ENCODE measurements at regions not wholly inside any gene's neighbourhood (a gene's known extent, or its start where the extent isn't known, plus 50 kb on each side); places are given as distances from the start of the nearest gene placed in this dataset.

- TF ChIP-seq ZNF668 (CRISPR knock-in tag; IDR thresholded peaks at IDR 0.05) = no peak
- TF ChIP-seq PTTG1 (tag; IDR thresholded peaks at IDR 0.05; ENCODE audit: low read depth) = no peak
- TF ChIP-seq ZNF57 (CRISPR knock-in tag; IDR thresholded peaks at IDR 0.05) = no peak
- TF ChIP-seq KDM1A (IDR thresholded peaks at IDR 0.05) = peak in 1 of 2 experiments; percentile 32; a peak in 1 of 4 replicates
- peak; percentile 70; the same call in 1 of the 2 replicates for TF ChIP-seq BMI1 (IDR thresholded peaks at IDR 0.05; ENCODE audit: low read length)
- TF ChIP-seq FOXK2 (conservative IDR thresholded peaks at IDR 0.05 in 1 of 2, IDR thresholded peaks at IDR 0.05 in 1 of 2; ENCODE audit: low read depth in 2 of 2) = no peak
- TF ChIP-seq SOX6 (IDR thresholded peaks at IDR 0.05) = no peak
- TF ChIP-seq FOXA3 (CRISPR knock-in tag; conservative IDR thresholded peaks at IDR 0.05 in 1 of 2, IDR thresholded peaks at IDR 0.05 in 1 of 2) = no peak
- TF ChIP-seq MEIS2 (IDR thresholded peaks at IDR 0.05; ENCODE audit: partially characterized antibody) = peak; percentile 4
- peak; percentile 56 for TF ChIP-seq ZFP36 (IDR thresholded peaks at IDR 0.05; ENCODE audit: low read depth, low read length, partially characterized antibody)
- TF ChIP-seq ZFP1 (CRISPR knock-in tag; IDR thresholded peaks at IDR 0.05) = no peak
- no peak for TF ChIP-seq FOSL1 (tag; conservative IDR thresholded peaks at IDR 0.05)
- TF ChIP-seq REST (IDR thresholded peaks at IDR 0.05; ENCODE audit: borderline replicate concordance) = peak; percentile 27; the same call in 1 of the 2 replicates
- TF ChIP-seq REST (CRISPR knock-in tag; IDR thresholded peaks at IDR 0.05; ENCODE audit: low read depth) = no peak
- TF ChIP-seq E2F3 (CRISPR knock-in tag; IDR thresholded peaks at IDR 0.05) = no peak
- TF ChIP-seq SMAD1 (IDR thresholded peaks at IDR 0.05; ENCODE audit: low read depth, low read length, partially characterized antibody) = no peak
- TF ChIP-seq NR2F6 (CRISPR knock-in tag; IDR thresholded peaks at IDR 0.05) = no peak
- no peak for TF ChIP-seq MNT (conservative IDR thresholded peaks at IDR 0.05)
- TF ChIP-seq ZBTB26 (CRISPR knock-in tag; IDR thresholded peaks at IDR 0.05) = no peak
These were observed 135.8 kb downstream of the RPL22L1 start (continued) for GRCh38 chr3:170734043-170734734.

Measured in K562 (cell line).